ENCODE measurements at regions not wholly inside any gene's neighbourhood (a gene's known extent, or its start where the extent isn't known, plus 50 kb on each side); places are given as distances from the start of the nearest gene placed in this dataset.
"Not testable (repeated sequence)": the region's sequence is repeated elsewhere in the genome, so short reads cannot be mapped to it uniquely, and the experiment has no call there.

DNA sequence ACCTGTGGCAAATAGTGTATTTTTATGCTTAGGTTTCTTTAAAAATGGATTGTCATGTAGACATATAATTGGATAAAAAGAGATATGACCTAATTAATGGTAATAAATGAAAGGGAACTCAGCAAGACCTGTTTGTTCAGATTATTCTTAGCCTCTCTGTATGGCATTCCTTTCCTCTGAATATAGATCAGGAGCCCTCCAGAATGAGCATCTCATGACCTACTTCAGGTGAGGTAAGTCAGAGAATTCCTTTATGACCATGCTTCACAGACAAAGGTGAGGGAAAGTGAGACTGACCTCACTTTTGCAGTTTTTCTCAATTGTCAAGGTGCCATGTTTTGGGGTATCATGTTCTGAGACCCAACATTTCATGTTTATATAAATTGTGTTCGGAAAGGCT is 1744.3 kb upstream of the PIK3C3 start:
- no peak for DNase-seq (ENCODE audit: low read depth in 1 of 2, low spot score in 1 of 2)

DNA sequence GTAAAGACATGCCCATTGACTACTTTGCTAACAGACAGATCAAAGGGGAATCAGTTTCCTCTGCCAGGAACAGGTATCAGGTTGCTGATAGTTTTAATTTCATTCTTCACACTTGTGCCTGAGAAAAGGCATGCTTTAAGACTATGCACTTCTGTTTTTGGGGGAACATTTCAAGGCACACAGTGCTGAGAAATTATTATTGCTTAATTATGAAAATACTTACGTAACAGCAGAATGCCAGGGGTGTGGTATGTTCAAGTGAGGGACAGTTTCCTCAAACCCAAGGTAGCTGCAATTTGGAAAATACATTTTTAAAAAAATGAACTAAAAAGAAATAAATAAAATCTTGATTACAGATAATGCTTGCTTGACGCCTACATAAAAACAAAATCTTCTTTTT is 1746.1 kb upstream of the PIK3C3 start:
- DNase-seq (ENCODE audit: low read depth in 1 of 2, low spot score in 1 of 2): no peak

DNA sequence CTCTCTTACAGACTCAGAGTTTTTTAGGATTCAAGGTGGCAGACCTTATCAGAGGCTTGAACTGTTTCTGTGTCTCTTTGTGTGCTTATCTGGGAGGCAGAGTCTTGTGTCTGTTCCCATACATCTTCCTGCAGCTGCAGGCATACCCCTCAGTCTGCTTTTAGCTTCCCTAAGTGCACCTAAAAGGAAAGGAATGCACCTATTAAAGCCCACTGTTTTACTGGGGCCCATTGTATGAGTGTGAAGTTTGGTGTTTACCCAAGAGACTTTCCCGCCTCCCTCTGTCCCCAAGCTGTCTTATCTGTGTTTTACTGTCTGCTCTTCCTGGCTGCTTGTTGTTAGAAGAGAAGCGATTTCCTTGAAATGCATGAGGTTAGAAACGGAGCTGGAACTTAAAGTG is 1757.3 kb upstream of the PIK3C3 start:
- DNase-seq (ENCODE audit: low read depth in 1 of 2, low spot score in 1 of 2): no peak

DNA sequence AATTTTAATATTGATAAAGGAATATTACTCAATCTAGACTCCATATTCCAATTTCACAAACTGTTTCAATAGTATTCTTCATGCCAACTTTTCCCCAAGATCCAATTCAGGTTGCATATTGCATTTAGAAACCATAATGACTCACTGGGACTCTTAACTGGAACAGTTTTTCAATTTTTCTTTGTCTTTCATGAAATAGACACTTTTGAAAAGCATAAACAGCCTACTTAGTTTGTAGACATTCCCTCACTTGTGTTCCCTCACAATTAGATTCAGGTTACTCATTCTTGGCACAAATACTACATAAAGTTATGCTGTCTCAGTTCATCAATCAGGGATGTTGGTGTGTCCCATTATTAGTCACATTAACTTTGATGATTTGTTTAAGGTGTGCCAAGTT is 1768.4 kb upstream of the PIK3C3 start:
- no peak for DNase-seq (ENCODE audit: low read depth in 1 of 2, low spot score in 1 of 2)

DNA sequence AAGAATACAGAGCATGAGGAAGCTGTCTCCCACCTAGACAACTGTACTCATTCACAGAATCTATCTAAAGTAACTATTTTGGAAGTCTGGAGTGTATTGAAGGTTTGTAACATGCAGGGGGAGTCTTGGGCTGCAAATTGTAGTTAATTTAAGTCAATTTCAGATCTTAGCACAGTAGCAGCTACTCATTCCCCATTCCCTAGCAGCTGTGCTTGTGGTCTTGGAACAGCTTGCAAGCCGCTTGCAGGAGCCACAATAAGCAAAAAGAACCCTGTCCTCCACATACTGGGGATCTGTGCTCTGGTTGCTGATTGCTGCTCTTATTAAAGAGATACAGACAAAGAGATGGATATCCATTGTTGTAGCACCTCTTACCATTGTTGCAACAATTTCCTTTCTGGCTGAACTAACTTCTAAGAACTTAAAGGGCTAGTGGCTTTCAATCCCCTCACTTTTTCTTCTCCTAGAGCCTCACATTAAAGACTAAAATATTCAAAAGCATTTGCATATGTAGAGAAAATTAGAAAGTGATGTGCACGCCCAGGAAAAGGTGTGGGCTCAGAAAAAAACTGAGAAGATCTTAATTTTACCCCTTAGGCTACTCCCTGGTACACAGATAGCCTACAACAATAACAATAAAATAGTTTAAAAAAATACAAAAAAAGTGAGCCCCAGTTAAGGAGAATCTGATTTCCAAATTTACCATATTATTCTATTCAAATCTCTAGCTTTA is 1775.1 kb upstream of the PIK3C3 start:
- no peak for DNase-seq (ENCODE audit: low read depth in 1 of 2, low spot score in 1 of 2)

DNA sequence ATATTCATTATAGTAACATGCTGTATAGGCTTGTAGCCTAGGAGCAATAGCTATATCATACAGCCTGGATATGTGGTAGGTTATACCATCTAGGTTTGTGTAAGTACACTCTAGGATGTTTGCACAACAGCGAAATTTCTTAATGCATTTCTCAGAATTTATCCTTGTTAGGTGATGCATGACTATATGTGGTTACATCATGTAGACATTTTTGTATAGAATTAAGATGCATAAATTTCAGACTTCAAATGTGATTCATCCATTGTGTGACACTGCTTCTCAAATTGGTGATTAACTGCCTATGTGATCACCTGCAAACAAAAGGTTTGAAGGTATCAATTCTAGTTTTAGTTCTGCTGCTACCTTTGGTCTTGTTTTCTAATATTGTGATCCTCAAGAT is 1787.0 kb upstream of the PIK3C3 start:
- no peak for DNase-seq (ENCODE audit: low read depth in 1 of 2, low spot score in 1 of 2)

DNA sequence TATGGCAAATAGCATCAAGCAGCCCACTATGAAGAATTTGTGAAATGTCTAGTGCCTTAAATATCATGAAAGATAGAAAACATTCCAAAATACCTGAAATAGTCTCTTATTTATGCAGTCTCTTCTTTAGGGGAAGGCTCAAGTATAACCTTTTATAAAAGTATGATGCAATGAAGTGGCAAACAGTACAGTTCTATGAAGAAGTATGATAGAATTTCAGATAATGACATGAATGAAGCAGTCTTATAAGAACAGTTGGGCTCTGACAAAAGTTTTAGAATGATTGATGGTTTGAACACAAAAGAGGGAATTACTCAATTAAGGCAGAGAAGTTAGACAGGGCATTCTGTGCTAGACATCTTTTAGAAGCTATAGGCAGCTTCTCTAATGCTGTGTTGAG is 1791.8 kb upstream of the PIK3C3 start:
- DNase-seq (ENCODE audit: low read depth in 1 of 2, low spot score in 1 of 2): no peak

DNA sequence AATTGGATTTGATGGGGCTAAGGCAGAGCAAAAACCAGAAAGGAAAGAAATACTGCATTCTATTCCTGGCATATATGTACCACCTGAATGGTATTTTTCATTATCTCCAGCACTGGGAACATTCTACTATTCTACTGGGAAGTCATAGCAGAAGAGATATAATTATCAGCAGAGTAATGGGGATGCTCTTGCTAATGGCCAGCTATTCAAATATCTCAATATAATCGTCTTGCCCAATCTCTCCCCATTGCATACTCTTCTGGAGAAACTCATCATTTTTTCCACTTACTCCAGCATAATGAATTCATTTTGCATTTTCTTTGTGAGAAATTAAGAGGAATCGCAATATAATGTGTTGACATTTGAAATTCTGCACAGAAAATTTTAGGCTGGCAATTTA is 1794.7 kb upstream of the PIK3C3 start:
- DNase-seq (ENCODE audit: low read depth in 1 of 2, low spot score in 1 of 2): no peak

DNA sequence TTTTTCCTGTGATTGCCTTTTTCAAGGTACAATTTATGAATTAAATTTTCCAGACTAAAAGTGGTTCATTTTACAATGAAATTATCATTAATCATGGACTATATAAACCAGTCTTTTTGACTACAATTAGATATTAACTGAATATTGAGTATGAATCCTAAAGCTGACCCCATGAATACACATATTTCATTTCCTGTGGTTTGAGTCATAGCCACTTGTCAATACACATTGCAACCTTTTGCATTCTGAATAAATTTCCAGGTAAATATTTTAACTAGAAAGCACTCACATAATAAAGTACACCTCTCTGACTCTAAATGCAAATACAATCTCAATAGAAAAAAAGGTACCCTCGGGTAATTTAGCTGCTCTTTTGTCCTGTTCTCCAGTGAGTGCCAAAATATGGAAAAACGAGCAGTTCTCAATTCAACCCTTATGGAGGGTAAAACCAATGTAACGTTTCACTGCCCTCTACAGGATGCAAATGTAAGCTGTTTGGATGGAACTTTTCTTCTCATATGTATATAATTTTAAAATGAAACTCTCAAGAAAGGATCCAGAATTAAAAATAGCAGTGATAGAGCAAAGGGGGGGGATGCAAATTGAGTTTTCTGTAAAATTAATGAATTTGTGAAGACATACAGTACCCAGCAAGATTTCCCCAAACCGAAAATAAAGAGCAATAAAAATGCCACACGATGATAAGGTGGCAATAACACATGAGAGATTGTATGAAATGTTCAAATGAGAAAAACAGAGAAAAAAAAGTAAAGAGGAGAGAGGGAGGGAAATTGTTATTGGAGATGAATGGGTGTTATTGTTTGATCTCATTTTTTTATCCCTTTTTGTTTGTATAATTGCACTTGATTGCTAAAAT is 1795.7 kb upstream of the PIK3C3 start:
- no peak for DNase-seq (ENCODE audit: low read depth in 1 of 2, low spot score in 1 of 2)

DNA sequence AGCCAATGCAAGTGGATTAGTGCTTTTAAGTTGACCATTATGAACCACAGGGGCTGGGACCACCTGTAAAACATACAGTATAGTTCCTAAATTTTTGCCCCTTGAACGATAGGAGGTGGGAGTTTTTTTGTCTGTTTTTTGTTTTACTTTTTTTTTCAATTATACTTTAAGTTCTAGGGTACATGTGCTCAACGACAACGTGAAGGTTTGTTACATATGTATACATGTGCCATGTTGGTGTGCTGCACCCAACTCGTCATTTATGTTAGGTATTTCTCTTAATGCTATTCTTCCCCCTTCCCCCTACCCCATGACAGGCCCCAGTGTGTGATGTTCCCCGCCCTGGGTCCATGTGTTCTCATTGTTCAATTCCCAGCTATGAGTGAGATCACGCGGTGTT is 1797.9 kb upstream of the PIK3C3 start:
- no peak for DNase-seq (ENCODE audit: low read depth in 1 of 2, low spot score in 1 of 2)

DNA sequence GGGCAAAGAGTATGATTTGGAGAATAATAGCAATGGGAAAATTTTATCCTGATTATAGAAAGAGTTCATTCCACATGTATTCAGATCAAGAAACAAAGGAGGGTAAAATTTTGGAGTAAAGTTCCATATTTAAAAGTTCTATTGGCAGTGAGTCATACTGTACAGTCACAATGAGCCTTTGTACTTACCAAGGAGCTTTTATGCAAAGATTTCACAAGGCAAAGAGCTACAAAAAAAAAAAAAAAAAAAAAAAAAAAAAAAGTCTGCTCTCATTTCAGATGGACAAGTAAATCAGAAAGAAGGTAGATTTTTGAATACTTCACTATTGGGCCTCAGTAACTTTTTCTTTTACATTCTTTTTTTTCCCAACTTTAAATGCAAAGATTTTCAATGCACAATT is 1802.2 kb upstream of the PIK3C3 start:
- DNase-seq (ENCODE audit: low read depth in 1 of 2, low spot score in 1 of 2): no peak

DNA sequence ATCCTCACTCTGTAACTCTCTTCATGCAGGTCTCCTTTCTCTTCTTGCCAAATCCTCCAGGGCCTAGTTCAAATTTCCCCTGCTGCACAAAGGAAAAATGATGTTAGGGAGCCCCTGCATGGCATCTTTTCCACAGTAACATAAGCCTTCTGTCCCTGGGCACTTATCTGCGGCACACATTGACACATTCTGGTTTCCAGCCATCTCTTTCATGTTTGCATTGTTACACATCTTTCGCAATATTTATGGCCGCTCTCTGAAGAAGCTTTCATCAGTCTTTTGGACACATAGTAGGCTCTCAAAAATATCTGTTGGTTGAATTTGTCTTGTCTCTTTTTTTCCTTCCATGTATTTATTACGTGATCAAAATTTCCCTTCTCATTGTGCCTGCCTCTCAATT is 1806.1 kb upstream of the PIK3C3 start:
- no peak for DNase-seq (ENCODE audit: low read depth in 1 of 2, low spot score in 1 of 2)

DNA sequence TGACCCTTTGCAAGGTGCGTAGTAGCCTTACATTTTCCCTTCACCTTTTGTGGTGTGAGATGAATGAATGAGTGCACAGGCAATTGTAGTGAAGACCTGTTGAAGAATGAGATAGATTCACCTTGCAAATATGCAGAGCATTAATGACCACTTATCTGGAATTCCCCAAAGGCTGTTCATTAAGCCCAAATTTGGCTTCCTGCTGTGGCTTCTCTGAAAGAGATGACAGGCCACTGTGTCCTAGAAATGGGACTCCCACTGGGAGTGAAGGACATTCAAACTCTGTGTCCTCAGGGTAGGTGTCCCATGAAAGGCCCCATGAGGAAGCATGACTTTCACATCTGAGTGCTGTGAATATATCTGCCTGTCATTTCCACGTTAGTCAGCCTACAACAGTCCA is 1821.8 kb upstream of the PIK3C3 start:
- no peak for DNase-seq (ENCODE audit: low read depth in 1 of 2, low spot score in 1 of 2)

DNA sequence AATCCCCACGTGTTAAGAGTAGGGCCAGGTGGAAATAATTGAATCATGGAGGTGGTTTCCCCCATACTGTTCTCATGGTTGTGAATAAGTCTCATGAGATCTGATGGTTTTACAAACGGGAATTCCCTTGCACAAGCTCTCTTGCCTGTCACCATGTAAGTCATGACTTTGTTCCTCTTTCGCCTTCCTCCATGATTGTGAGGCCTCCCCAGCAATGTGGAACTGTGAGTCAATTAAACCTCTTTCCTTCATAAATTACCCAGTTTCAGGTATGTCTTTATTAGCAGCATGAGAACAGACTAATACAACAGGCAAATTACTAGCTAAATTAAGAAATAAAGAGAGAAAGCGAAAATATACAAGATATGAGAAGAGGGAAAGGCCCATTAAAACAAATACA is 1822.6 kb upstream of the PIK3C3 start:
- DNase-seq (ENCODE audit: low read depth in 1 of 2, low spot score in 1 of 2): not testable (repeated sequence)

DNA sequence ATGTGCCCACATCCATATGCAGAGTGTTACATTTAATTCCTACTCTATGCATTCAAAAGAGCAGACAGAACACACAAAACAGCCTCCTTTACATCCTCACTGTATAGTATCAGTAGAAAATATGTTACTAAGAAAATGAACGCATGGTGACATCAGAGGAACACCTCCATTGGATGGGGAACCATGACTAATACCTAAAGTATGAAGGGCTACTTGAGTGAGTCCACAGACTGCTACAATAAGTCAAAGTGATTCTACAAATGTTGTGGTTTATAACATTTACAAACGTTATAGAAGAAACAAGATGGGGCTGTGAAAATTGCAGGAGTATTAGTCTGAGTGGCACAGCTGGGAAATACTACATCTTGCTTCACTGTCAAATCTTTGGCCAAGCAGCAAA is 1830.9 kb upstream of the PIK3C3 start:
- no peak for DNase-seq (ENCODE audit: low read depth in 1 of 2, low spot score in 1 of 2)

DNA sequence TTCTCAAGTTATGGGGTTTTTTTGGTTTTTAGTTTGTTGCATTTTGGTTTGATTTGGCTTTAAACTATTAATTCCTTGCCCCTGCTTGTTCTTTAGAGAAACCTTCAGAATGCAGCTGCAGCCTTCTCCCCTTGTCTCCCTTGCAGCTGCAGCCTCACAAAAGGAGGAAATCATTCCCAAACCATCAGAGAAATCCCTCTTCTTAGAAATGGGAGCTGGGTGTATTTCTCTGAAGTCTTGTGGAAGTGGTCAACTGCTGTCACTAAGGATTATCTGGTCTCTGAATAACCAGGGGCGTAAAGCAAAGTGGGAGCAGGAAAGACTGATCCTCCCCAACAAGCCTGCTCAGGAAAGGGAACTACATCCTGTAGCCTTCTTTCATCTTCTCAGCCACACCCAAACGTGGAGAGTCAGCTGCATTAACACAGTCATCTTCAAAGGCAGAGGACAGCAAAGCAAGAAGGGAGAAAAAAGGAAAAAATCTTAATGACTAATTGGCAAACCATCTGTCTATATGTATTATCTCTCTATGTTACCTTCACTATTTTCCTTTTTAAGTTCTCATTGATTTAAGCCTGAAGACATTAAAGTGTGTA is 1834.1 kb upstream of the PIK3C3 start:
- DNase-seq (ENCODE audit: low read depth in 1 of 2, low spot score in 1 of 2): no peak

DNA sequence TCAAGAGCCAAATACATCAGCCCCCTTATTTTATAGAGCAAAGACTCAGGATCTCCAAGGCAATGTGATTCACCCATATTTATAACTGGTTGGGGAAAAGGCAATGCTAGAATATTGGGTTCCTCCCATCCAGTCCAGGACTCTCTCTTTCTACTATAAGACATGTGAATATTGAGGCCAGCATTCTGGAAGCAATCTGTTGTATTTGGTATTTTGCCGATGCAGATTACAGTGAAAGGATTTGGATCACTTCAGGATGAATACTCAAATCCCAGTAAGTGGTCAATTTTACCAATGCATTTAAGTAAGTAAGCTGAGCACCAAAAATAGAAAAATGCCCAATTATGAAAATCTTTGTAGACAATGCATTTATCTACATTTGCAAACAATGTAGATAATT is 1834.7 kb upstream of the PIK3C3 start:
- DNase-seq (ENCODE audit: low read depth in 1 of 2, low spot score in 1 of 2): no peak

DNA sequence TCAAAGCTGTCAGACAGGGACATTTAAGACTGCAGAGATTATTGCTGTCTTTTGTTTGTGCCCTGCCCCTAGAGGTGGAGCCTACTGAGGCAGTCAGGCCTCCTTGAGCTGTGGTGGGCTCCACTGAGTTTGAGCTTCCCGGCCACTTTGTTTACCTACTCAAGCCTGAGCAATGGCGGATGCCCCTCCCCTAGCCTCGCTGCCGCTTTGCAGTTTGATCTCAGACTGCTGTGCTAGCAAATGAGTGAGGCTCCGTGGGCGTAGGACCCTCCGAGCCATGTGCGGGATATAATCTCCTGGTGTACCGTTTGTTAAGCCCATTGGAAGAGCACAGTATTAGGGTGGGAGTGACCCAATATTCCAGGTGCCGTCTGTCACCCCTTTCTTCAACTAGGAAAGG is 1835.5 kb upstream of the PIK3C3 start:
- DNase-seq (ENCODE audit: low read depth in 1 of 2, low spot score in 1 of 2): not testable (repeated sequence)

DNA sequence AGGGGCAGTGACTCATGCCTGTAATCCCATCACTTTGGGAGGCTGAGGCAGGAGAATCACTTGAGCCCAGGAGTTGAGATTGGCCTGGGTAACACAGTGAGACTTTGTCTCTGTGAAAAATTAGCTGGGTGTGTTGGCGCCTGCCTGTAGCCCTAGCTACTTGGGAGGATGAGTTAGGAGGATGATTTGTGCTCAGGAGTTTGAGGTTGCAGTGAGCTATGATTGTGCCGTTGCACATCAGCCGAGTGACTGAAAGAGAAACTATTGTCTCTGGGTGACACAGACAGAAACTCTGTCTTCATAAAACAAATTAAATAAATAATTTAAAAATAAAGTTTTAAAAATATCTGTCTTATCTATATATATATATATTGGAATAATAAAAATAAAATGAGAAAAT is 1844.6 kb upstream of the PIK3C3 start:
- no peak for DNase-seq (ENCODE audit: low read depth in 1 of 2, low spot score in 1 of 2)

DNA sequence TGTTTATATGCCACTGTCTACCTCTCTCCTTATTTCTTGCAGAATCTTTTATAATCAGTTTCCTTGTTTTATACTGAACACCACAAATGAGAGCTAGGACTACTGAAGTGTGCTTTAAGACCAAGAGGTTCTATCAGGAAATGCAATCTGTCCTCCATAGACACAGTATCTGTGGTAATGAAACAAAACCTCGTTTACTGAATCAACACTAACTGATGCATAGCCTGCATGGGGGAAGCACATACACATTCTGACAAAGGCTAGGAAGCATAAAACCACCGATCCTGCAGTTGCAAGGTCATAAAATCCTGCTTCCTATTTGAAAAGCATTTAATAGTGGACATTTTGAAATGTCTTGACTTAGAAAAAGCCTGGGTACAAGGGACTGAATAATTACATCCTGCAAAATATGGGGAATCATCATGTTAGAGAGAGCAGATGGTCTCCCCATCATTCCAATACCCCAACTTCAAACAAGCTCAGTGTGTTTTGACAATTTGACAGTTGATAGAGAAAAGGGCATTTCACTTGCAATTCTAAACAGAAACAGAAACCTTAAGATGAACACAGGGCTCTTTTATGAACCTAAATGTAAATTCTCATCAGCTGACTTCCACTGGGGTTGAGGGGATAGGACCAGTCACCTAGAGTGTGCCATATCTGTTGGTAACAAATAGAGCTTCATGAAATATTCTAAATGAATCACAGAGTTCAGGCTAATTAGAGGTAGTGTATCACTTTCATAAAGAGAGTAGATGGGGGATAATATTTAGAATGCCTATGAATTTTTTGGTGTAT is 1845.6 kb upstream of the PIK3C3 start:
- DNase-seq (ENCODE audit: low read depth in 1 of 2, low spot score in 1 of 2): no peak

DNA sequence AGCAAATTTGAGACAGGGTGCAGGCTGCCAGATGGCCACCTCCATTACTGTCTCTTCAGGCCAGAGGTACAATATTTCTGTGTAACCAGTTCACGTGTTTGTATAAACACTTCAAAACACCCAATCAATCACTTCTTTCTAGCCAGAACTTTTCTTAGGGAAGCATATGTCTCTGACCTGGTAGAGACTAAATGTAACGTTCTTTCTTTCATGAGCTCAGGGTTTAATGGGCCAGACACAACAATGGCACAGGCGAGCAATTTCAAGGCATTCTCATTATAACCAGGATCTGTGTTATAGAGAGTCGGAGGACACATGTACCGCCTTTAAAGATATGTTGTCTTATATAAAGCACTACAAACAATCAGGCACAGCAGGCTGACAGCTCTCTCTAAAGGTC is 1846.4 kb upstream of the PIK3C3 start:
- DNase-seq (ENCODE audit: low read depth in 1 of 2, low spot score in 1 of 2): no peak

DNA sequence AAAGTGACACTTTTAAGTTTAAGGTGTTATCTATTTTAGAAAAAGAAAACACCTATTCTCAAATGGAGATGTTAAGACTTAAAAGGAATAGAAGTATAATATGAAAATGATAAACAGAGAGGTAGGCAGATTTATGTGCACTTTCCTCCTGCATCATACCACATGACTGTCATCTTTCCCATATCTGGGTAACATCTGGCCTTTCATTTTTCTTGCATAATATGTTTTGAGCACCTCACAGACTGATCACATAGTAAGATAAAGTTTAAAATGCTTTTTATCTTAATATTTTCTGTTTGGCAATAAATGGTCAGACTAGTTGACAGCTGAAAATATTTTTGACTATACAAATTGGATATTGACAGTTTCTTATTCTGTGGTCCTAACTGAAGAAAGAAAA is 1852.1 kb upstream of the PIK3C3 start:
- no peak for DNase-seq (ENCODE audit: low read depth in 1 of 2, low spot score in 1 of 2)

Data from stimulated activated CD4-positive, alpha-beta T cell treated with anti-CD3 and anti-CD28 coated beads, Interleukin-15, amount 100 ng/mL, for 1 hour (primary cell).